Endothelial cell of umbilical vein (primary cell): ENCODE measurements at regions not wholly inside any gene's neighbourhood (a gene's known extent, or its start where the extent isn't known, plus 50 kb on each side); places are given as distances from the start of the nearest gene placed in this dataset.

Source experiments
- BruUV-seq: library from RNA; stranded (reverse); fragments of 400-500 nt; replicated peaks from 2 replicates; lab custom pipeline; 2021; lab: Mats Ljungman, UMichigan
- CTCF ChIA-PET: fragments of 300-600, 350-600 bp; sonication (Branson Sonifier 250); formaldehyde crosslinking; loops from one replicate; lab custom pipeline; 2021; ENCODE audit warnings: antibody characterized with exemption, inconsistent platforms; lab: Charles Lee
- POLR2A ChIA-PET: fragments of 300-600, 350-600 bp; sonication (Branson Sonifier 250); formaldehyde crosslinking; loops from one replicate; lab custom pipeline; 2021; ENCODE audit warnings: antibody characterized with exemption, inconsistent platforms; lab: Charles Lee
- DNase-seq: peaks from one replicate; pipeline ENCODE4 v3.0.0-alpha.2; 2011; ENCODE audit warnings: low read depth, low spot score
- FAIRE-seq: peaks from 2 replicates; lab custom pipeline; 2011; peaks lifted over from hg19 to GRCh38; lab: Jason Lieb, UNC
- H2AFZ ChIP-seq: 2 replicates; pipeline ENCODE4 v1.6.0; 2012; ENCODE audit warnings: low read depth, low read length, control low read depth, inconsistent platforms
- H3K27ac ChIP-seq: 2 replicates; pipeline ENCODE4 v1.5.1; 2011; ENCODE audit warnings: low read depth, mild to moderate bottlenecking, control low read depth, low read length, moderate library complexity; ENCODE audit not compliant: insufficient read depth
- H3K27me3 ChIP-seq, 2 experiments: 2 replicates each; pipeline versions ENCODE4 v1.6.0 to v1.6.1; 2011; ENCODE audit warnings: low read length in 2 of 2, mixed read lengths in 1 of 2; ENCODE audit not compliant: control insufficient read depth in 2 of 2, insufficient read depth in 2 of 2
- H3K36me3 ChIP-seq, 2 experiments: 2 replicates in 1 of 2; 3 replicates in 1 of 2; pipeline ENCODE4 v1.5.1; 2011; ENCODE audit warnings: low read length in 2 of 2, mild to moderate bottlenecking in 1 of 2, moderate library complexity in 1 of 2; ENCODE audit not compliant: control insufficient read depth in 2 of 2, insufficient read depth in 2 of 2; ENCODE audit errors: extremely low read depth in 1 of 2
- H3K4me1 ChIP-seq: 3 replicates; pipeline ENCODE4 v1.5.1; 2011; ENCODE audit warnings: mild to moderate bottlenecking, low read length; ENCODE audit not compliant: control insufficient read depth, insufficient read depth; ENCODE audit errors: extremely low read depth
- H3K4me2 ChIP-seq: 2 replicates; pipeline ENCODE4 v1.6.1; 2011; ENCODE audit warnings: low read length, control low read depth, mixed read lengths; ENCODE audit not compliant: insufficient read depth
- H3K4me3 ChIP-seq, 3 experiments: fragments of 200-600 bp in 1 of 3; sonication (generic), shearing (Covaris generic) in 1 of 3; replicated peaks in 1 of 3; 2 replicates each; pipeline ENCODE4 v1.5.1; 2011 to 2016; ENCODE audit warnings: control low read depth in 3 of 3, low read length in 3 of 3, mild to moderate bottlenecking in 2 of 3, inconsistent platforms in 1 of 3, low read depth in 1 of 3, moderate library complexity in 1 of 3; ENCODE audit not compliant: insufficient read depth in 1 of 3
- H3K79me2 ChIP-seq: 2 replicates; pipeline ENCODE4 v1.6.0; 2012; ENCODE audit warnings: low read length, inconsistent platforms; ENCODE audit not compliant: control insufficient read depth, insufficient read depth
- H3K9ac ChIP-seq: replicated peaks from 2 replicates; pipeline ENCODE3; 2011; ENCODE audit warnings: low read length, control low read depth; ENCODE audit not compliant: insufficient read depth; ENCODE audit errors: extremely low read depth
- H3K9me1 ChIP-seq: replicated peaks from 3 replicates; pipeline ENCODE4 v1.6.0; 2011; ENCODE audit warnings: mild to moderate bottlenecking, low read length; ENCODE audit not compliant: control insufficient read depth, insufficient read depth; ENCODE audit errors: extremely low read depth
- H3K9me3 ChIP-seq: replicated peaks from 2 replicates; pipeline ENCODE4 v1.5.1; 2012; ENCODE audit warnings: low read length, inconsistent platforms; ENCODE audit not compliant: control insufficient read depth, insufficient read depth
- H4K20me1 ChIP-seq: replicated peaks from 2 replicates; pipeline ENCODE3; 2011; ENCODE audit warnings: mild to moderate bottlenecking, low read length; ENCODE audit not compliant: control insufficient read depth, insufficient read depth; ENCODE audit errors: extremely low read depth
- CTCF ChIP-seq, 2 donors: IDR thresholded peaks; 1 replicate in 1 of 2; 2 replicates in 1 of 2; pipeline ENCODE4 v1.5.1; 2011; ENCODE audit warnings: low read length in 2 of 2, mild to moderate bottlenecking in 2 of 2, moderate library complexity in 2 of 2, control low read depth in 1 of 2, inconsistent platforms in 1 of 2, low read depth in 1 of 2; ENCODE audit not compliant: insufficient read depth in 1 of 2; ENCODE audit errors: extremely low read depth in 1 of 2
- EZH2 ChIP-seq: IDR thresholded peaks from 2 replicates; pipeline ENCODE4 v1.6.1; 2012; ENCODE audit warnings: borderline replicate concordance, low read depth, mild to moderate bottlenecking, moderate library complexity, low read length, inconsistent platforms; ENCODE audit not compliant: severe bottlenecking
- FOS ChIP-seq: IDR thresholded peaks from 2 replicates; pipeline ENCODE4 v1.6.1; 2011; ENCODE audit warnings: mild to moderate bottlenecking, low read length, moderate library complexity, borderline replicate concordance; ENCODE audit not compliant: insufficient read depth
- GATA2 ChIP-seq: IDR thresholded peaks from 2 replicates; pipeline ENCODE4 v1.7.0; 2011; ENCODE audit warnings: low read depth, mild to moderate bottlenecking, moderate library complexity, mixed read lengths, low read length; ENCODE audit not compliant: insufficient read length, insufficient read depth
- JUN ChIP-seq: IDR thresholded peaks from 2 replicates; pipeline ENCODE4 v1.6.1; 2011; ENCODE audit warnings: borderline replicate concordance, low read depth; ENCODE audit not compliant: insufficient read length, insufficient read depth
- MAX ChIP-seq: IDR thresholded peaks from 2 replicates; pipeline ENCODE4 v1.6.1; 2011; ENCODE audit not compliant: insufficient read depth, insufficient read length
- MYC ChIP-seq: IDR thresholded peaks from one replicate; pipeline ENCODE4 v1.6.1; 2011; ENCODE audit warnings: mild to moderate bottlenecking, low read depth, low read length
- POLR2A ChIP-seq: IDR thresholded peaks from 2 replicates; pipeline ENCODE4 v1.6.1; 2012; ENCODE audit warnings: low read depth, mild to moderate bottlenecking, control low read depth, low read length
- POLR2AphosphoS5 ChIP-seq: IDR thresholded peaks from 2 replicates; pipeline ENCODE4 v1.6.1; 2012; ENCODE audit warnings: low read depth, mild to moderate bottlenecking, control low read depth, low read length, moderate library complexity; ENCODE audit not compliant: insufficient read depth
- dilution Hi-C: fragments of 300-500 bp; cut with MboI; formaldehyde crosslinking; loops from one replicate; pipeline ENCODE4 v1.15.0; 2019; ENCODE audit warnings: low sequenced_read_pairs; ENCODE audit not compliant: extremely low pct_ligation_motif_present
- intact Hi-C: fragments of 100-400 bp; cut with micrococcal nuclease; formaldehyde crosslinking; loops from one replicate; pipeline ENCODE4 v1.10.0; 2022

DNA sequence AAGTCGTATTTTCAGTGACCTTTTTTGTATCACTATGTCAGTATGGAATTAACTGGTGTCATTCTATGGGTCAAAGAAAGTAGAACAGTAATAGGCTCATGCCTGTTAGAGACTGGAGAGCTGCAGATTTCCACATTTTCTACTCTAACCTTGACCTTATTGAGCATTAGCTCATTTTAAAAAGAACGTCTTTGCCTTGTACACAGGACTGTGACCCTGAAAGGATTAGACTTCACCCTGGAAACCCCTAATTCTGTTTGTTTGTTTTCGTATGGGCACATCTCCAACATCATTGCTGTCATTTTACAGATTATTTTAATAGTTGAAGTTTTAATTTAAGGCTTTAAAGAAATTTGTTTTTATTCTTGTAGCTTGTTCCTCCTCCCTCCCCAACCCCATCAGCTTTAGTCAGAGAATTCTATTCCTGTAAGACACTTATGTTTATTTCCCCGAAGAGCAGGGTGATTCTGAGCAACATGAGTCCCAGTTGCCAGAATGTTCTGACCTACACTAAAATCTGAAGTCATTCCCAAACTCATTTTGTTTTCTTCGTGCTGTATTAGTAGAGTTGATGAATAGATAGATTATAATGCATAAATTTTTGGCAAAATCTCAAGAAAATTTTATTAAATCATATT, 451.3 kb downstream of the FOXG1 start:
- FAIRE-seq, result no peak
- no TSS peak for BruUV-seq
- H3K4me3 ChIP-seq, result no peak overlapping the region
- no peaks in the 10 kb centered on the region for H4K20me1 ChIP-seq
- H3K9me1 ChIP-seq, result no peaks in the 10 kb centered on the region
- H3K4me2 ChIP-seq, result no peak overlapping the region
- no peak overlapping the region for H2AFZ ChIP-seq
- H3K27ac ChIP-seq, result no peak overlapping the region
- no peaks in the 10 kb centered on the region for H3K9me3 ChIP-seq
- no peak for DNase-seq
- no peaks in the 10 kb centered on the region for H3K36me3 ChIP-seq
- POLR2A ChIA-PET, result no interaction called here
- intact Hi-C loops, result no loop called here
- TF ChIP-seq EZH2 (no peak), FOS (no peak), JUN (no peak), CTCF (IDR thresholded peaks at IDR 0.05; ENCODE audit: extremely low read depth in 1 of 2, insufficient read depth in 1 of 2, low read depth in 1 of 2, low read length in 2 of 2) (no peak), POLR2AphosphoS5 (no peak), MYC (no peak), GATA2 (no peak), MAX (no peak), POLR2A (no peak)
- CTCF ChIA-PET, result interaction anchor here (2.3 kb wide), 1 partner anchor 18 kb away, joined by 7 read pairs; no protein-coding TSS in a partner anchor
- H3K27me3 ChIP-seq, result no peaks in the 10 kb centered on the region
- peaks cover 16% of the 10 kb centered on the region for H3K4me1 ChIP-seq
- no peak overlapping the region for H3K9ac ChIP-seq
- no peaks in the 10 kb centered on the region for H3K79me2 ChIP-seq
- dilution Hi-C loops, result no loop called here
